SJCRH30 (cell line): ENCODE measurements at regions not wholly inside any gene's neighbourhood (a gene's known extent, or its start where the extent isn't known, plus 50 kb on each side); places are given as distances from the start of the nearest gene placed in this dataset.

Source experiments
- DNase-seq, 2 experiments: peaks; one replicate each; pipeline ENCODE4 v3.0.0-alpha.2; 2015 to 2020
- H3K27ac ChIP-seq: fragments of 250-450 bp; sonication (Bioruptor Pico); 2 replicates; pipeline ENCODE4 v1.5.1; 2020; ENCODE audit warnings: mild to moderate bottlenecking, moderate library complexity
- H3K27me3 ChIP-seq: fragments of 250-450 bp; sonication (Bioruptor Pico); 2 replicates; pipeline ENCODE4 v1.5.1; 2020; ENCODE audit warnings: mild to moderate bottlenecking, moderate library complexity
- H3K36me3 ChIP-seq: fragments of 250-450 bp; sonication (Bioruptor Pico); 2 replicates; pipeline ENCODE4 v1.5.1; 2020; ENCODE audit warnings: mild to moderate bottlenecking, moderate library complexity
- H3K4me1 ChIP-seq: fragments of 250-450 bp; sonication (Bioruptor Pico); 2 replicates; pipeline ENCODE4 v1.5.1; 2020; ENCODE audit warnings: mild to moderate bottlenecking, moderate library complexity
- H3K4me3 ChIP-seq: fragments of 250-450 bp; sonication (Bioruptor Pico); 2 replicates; pipeline ENCODE4 v1.5.1; 2020; ENCODE audit warnings: mild to moderate bottlenecking, moderate library complexity
- H3K9me3 ChIP-seq: fragments of 250-450 bp; sonication (Bioruptor Pico); replicated peaks from 2 replicates; pipeline ENCODE4 v1.5.1; 2020; ENCODE audit warnings: mild to moderate bottlenecking, moderate library complexity

- no peak overlapping the region for H3K27ac ChIP-seq
- DNase-seq: no peak
Measured at GRCh38 chr2:17069564-17069963, 403.9 kb upstream of the CYRIA start.

GRCh38 chr2:17068021-17068420 is 402.4 kb upstream of the CYRIA start:
- H3K4me3 ChIP-seq: no peak overlapping the region
- no peak overlapping the region for H3K27ac ChIP-seq
- no peaks in the 10 kb centered on the region for H3K27me3 ChIP-seq
- H3K4me1 ChIP-seq: peaks cover 17% of the 10 kb centered on the region
- DNase-seq: no peak
- peaks cover 13% of the 10 kb centered on the region; the same call in 1 of the 2 replicates for H3K9me3 ChIP-seq
- H3K36me3 ChIP-seq: no peaks in the 10 kb centered on the region

More at GRCh38 chr2:17069564-17069963, 403.9 kb upstream of the CYRIA start:
- H3K4me1 ChIP-seq: peaks cover 15% of the 10 kb centered on the region
- H3K4me3 ChIP-seq: no peak overlapping the region
- H3K9me3 ChIP-seq: peaks cover 13% of the 10 kb centered on the region; the same call in 1 of the 2 replicates
- H3K27me3 ChIP-seq: no peaks in the 10 kb centered on the region
- H3K36me3 ChIP-seq: no peaks in the 10 kb centered on the region

- H3K36me3 ChIP-seq: no peaks in the 10 kb centered on the region
- H3K4me1 ChIP-seq: peaks cover 19% of the 10 kb centered on the region
- peak; percentile 89 to 93 for DNase-seq
- H3K27me3 ChIP-seq: no peaks in the 10 kb centered on the region
- no peak overlapping the region for H3K4me3 ChIP-seq
- H3K9me3 ChIP-seq: peaks cover 9% of the 10 kb centered on the region; the same call in 1 of the 2 replicates
- H3K27ac ChIP-seq: peak overlapping the region; percentile 64
Measured at GRCh38 chr2:17065536-17065935, 399.9 kb upstream of the CYRIA start.

GRCh38 chr2:17061028-17061427 is 395.4 kb upstream of the CYRIA start:
- H3K4me1 ChIP-seq: peaks cover 47% of the 10 kb centered on the region

GRCh38 chr2:17059458-17059857 is 393.8 kb upstream of the CYRIA start:
- DNase-seq: peak; percentile 89 to 96
- Histone ChIP-seq H3K9me3 (no peaks in the 10 kb centered on the region), H3K4me1 (peaks cover 33% of the 10 kb centered on the region), H3K36me3 (no peaks in the 10 kb centered on the region), H3K27ac (peak overlapping the region; percentile 90), H3K27me3 (no peaks in the 10 kb centered on the region), H3K4me3 (peak overlapping the region; percentile 36)

More at GRCh38 chr2:17061028-17061427, 395.4 kb upstream of the CYRIA start:
- no peaks in the 10 kb centered on the region for H3K27me3 ChIP-seq
- H3K27ac ChIP-seq: no peak overlapping the region
- H3K9me3 ChIP-seq: peaks cover 5% of the 10 kb centered on the region; the same call in 1 of the 2 replicates
- DNase-seq: no peak
- H3K36me3 ChIP-seq: no peaks in the 10 kb centered on the region
- H3K4me3 ChIP-seq: no peak overlapping the region

GRCh38 chr2:17058772-17059402 is 393.3 kb upstream of the CYRIA start:
- Histone ChIP-seq H3K27me3 (no peaks in the 10 kb centered on the region), H3K4me1 (peaks cover 32% of the 10 kb centered on the region), H3K36me3 (no peaks in the 10 kb centered on the region), H3K4me3 (peak overlapping the region; percentile 36), H3K9me3 (no peaks in the 10 kb centered on the region), H3K27ac (peak overlapping the region; percentile 90)
- peak; percentile 68 to 80 for DNase-seq

GRCh38 chr2:17057109-17058017 is 391.7 kb upstream of the CYRIA start:
- H3K4me3 ChIP-seq: no peak overlapping the region
- no peaks in the 10 kb centered on the region for H3K9me3 ChIP-seq
- peaks cover 32% of the 10 kb centered on the region for H3K4me1 ChIP-seq
- no peak for DNase-seq
- H3K27ac ChIP-seq: no peak overlapping the region; the same call in 1 of the 2 replicates
- no peaks in the 10 kb centered on the region for H3K36me3 ChIP-seq
- no peaks in the 10 kb centered on the region for H3K27me3 ChIP-seq

GRCh38 chr2:17056236-17056635 is 390.6 kb upstream of the CYRIA start:
- Histone ChIP-seq H3K4me1 (peaks cover 40% of the 10 kb centered on the region), H3K27me3 (no peaks in the 10 kb centered on the region), H3K9me3 (no peaks in the 10 kb centered on the region), H3K36me3 (no peaks in the 10 kb centered on the region), H3K4me3 (no peak overlapping the region), H3K27ac (no peak overlapping the region)
- no peak for DNase-seq

- Histone ChIP-seq H3K27me3 (no peaks in the 10 kb centered on the region), H3K9me3 (no peaks in the 10 kb centered on the region), H3K27ac (no peak overlapping the region), H3K4me1 (peaks cover 9% of the 10 kb centered on the region), H3K4me3 (no peak overlapping the region), H3K36me3 (no peaks in the 10 kb centered on the region)
- DNase-seq: no peak
Measured at GRCh38 chr2:17052001-17052400, 386.4 kb upstream of the CYRIA start.

- Histone ChIP-seq H3K9me3 (no peaks in the 10 kb centered on the region), H3K4me3 (no peak overlapping the region), H3K27ac (no peak overlapping the region), H3K36me3 (no peaks in the 10 kb centered on the region), H3K27me3 (no peaks in the 10 kb centered on the region), H3K4me1 (peaks cover 9% of the 10 kb centered on the region)
- peak; percentile 36 to 78 for DNase-seq
Measured at GRCh38 chr2:17051538-17051937, 385.9 kb upstream of the CYRIA start.

- no peak overlapping the region for H3K27ac ChIP-seq
Measured at GRCh38 chr2:17043173-17043572, 377.5 kb upstream of the CYRIA start.

GRCh38 chr2:17036361-17036760 is 370.7 kb upstream of the CYRIA start:
- Histone ChIP-seq H3K4me3 (no peak overlapping the region), H3K27ac (no peak overlapping the region), H3K9me3 (no peaks in the 10 kb centered on the region), H3K4me1 (no peaks in the 10 kb centered on the region), H3K27me3 (no peaks in the 10 kb centered on the region), H3K36me3 (no peaks in the 10 kb centered on the region)
- no peak for DNase-seq

More at GRCh38 chr2:17043173-17043572, 377.5 kb upstream of the CYRIA start:
- Histone ChIP-seq H3K9me3 (no peaks in the 10 kb centered on the region), H3K27me3 (no peaks in the 10 kb centered on the region), H3K4me1 (no peaks in the 10 kb centered on the region), H3K4me3 (no peak overlapping the region), H3K36me3 (no peaks in the 10 kb centered on the region)
- no peak for DNase-seq

GRCh38 chr2:17035010-17035409 is 369.4 kb upstream of the CYRIA start:
- Histone ChIP-seq H3K36me3 (no peaks in the 10 kb centered on the region), H3K9me3 (no peaks in the 10 kb centered on the region), H3K4me3 (no peak overlapping the region), H3K27ac (no peak overlapping the region), H3K27me3 (no peaks in the 10 kb centered on the region), H3K4me1 (no peaks in the 10 kb centered on the region)
- DNase-seq: no peak

- Histone ChIP-seq H3K4me3 (no peak overlapping the region), H3K27ac (no peak overlapping the region), H3K9me3 (no peaks in the 10 kb centered on the region), H3K36me3 (no peaks in the 10 kb centered on the region), H3K27me3 (no peaks in the 10 kb centered on the region; the same call in 1 of the 2 replicates), H3K4me1 (no peaks in the 10 kb centered on the region)
- DNase-seq: no peak
Measured at GRCh38 chr2:17030047-17030446, 364.4 kb upstream of the CYRIA start.

- Histone ChIP-seq H3K36me3 (no peaks in the 10 kb centered on the region), H3K9me3 (no peaks in the 10 kb centered on the region), H3K4me3 (no peak overlapping the region), H3K27ac (no peak overlapping the region), H3K27me3 (no peaks in the 10 kb centered on the region), H3K4me1 (no peaks in the 10 kb centered on the region)
- DNase-seq: no peak
Measured at GRCh38 chr2:17012297-17012696, 346.7 kb upstream of the CYRIA start.
